HG02973 (cell line): ENCODE measurements at regions not wholly inside any gene's neighbourhood (a gene's known extent, or its start where the extent isn't known, plus 50 kb on each side); places are given as distances from the start of the nearest gene placed in this dataset.
"Not testable (repeated sequence)": the region's sequence is repeated elsewhere in the genome, so short reads cannot be mapped to it uniquely, and the experiment has no call there.

Source experiments
- ATAC-seq: cut with Tn5 transposase; IDR thresholded peaks from one replicate; pipeline ENCODE4 v1.9.1; 2021; ENCODE audit warnings: moderate library complexity; ENCODE audit not compliant: unreplicated experiment

GRCh38 chr6:113795371-113795770 lies 61.8 kb upstream of the MARCKS start:
- ATAC-seq = not testable (repeated sequence)

- ATAC-seq = no peak
Measured at GRCh38 chr6:113796038-113796437, 61.1 kb upstream of the MARCKS start.

GRCh38 chr6:113802779-113803178 lies 54.4 kb upstream of the MARCKS start:
- no peak for ATAC-seq

GRCh38 chr6:113805173-113805790 lies 51.9 kb upstream of the MARCKS start:
- ATAC-seq = peak; percentile 93

- no peak for ATAC-seq
Measured at GRCh38 chr6:113805811-113806495, 51.2 kb upstream of the MARCKS start.
